GM12891 (cell line): ENCODE measurements at regions not wholly inside any gene's neighbourhood (a gene's known extent, or its start where the extent isn't known, plus 50 kb on each side); places are given as distances from the start of the nearest gene placed in this dataset.

ENCODE experiments used
- DNase-seq: peaks from one replicate; pipeline ENCODE4 v3.0.0; 2011; ENCODE audit warnings: low spot score; ENCODE audit not compliant: insufficient read length
- FAIRE-seq: peaks from 2 replicates; lab custom pipeline; 2011; peaks lifted over from hg19 to GRCh38; lab: Jason Lieb, UNC
- PAX5 ChIP-seq: IDR thresholded peaks from 2 replicates; pipeline ENCODE4 v1.6.1; 2011; ENCODE audit warnings: low read length, moderate library complexity, mild to moderate bottlenecking; ENCODE audit not compliant: insufficient read depth, severe bottlenecking
- POLR2A ChIP-seq: IDR thresholded peaks from 2 replicates; pipeline ENCODE4 v1.6.1; 2011; ENCODE audit warnings: low read depth, low read length, control low read depth
- POLR2AphosphoS5 ChIP-seq: IDR thresholded peaks from 2 replicates; pipeline ENCODE4 v1.6.1; 2011; ENCODE audit warnings: low read depth, low read length, control low read depth
- POU2F2 ChIP-seq: IDR thresholded peaks from 2 replicates; pipeline ENCODE4 v1.6.1; 2011; ENCODE audit warnings: low read depth, mild to moderate bottlenecking, control low read depth, low read length, moderate library complexity
- SPI1 ChIP-seq: IDR thresholded peaks from 2 replicates; pipeline ENCODE4 v1.6.1; 2011; ENCODE audit warnings: low read depth, low read length, control low read depth
- TAF1 ChIP-seq: IDR thresholded peaks from 2 replicates; pipeline ENCODE4 v1.6.1; 2011; ENCODE audit warnings: low read depth, low read length, control low read depth

DNA sequence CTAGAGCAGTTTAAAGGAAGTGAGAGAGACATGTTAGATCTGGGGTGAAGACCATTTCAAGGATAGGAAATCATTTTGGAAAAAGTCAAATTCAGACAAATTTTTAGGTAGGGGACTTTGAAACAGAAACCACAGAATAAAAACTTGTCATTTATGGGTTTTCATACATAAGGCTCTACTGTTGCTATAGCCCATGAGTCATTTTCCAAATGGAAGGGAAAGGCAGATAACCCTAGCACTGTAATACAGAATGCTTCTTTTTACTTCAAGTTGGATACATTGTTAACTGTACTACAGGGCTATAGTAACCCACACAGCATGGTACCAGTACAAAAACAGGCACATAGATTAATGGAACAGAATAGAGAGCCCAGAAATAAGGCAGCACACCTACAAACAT is 455.4 kb downstream of the EBF1 start:
- TF ChIP-seq SPI1 (no peak), TAF1 (no peak), POLR2AphosphoS5 (no peak), POLR2A (no peak), PAX5 (no peak), POU2F2 (no peak)
- FAIRE-seq (no peak), DNase-seq (no peak)

DNA sequence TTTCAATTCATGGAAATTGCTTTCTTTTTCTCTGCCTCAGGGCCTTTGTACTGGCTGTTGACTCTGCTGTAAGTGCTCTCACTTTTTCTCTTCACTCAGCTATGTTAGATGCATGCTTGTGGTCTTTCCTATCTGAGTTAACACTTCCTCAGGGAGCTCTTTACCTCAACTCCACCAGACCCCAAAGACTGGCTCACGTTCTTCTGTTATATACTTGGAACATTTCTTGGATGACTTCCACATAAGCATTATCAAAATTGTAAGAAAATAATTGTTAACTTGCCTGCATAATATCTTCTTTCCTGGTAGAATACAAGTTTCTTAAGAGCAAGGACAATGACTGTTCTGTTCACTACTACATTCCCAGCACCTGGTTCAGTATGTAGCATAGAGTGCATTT is 455.9 kb downstream of the EBF1 start:
- FAIRE-seq = no peak
- no peak for DNase-seq
- no peak for TF ChIP-seq POU2F2

DNA sequence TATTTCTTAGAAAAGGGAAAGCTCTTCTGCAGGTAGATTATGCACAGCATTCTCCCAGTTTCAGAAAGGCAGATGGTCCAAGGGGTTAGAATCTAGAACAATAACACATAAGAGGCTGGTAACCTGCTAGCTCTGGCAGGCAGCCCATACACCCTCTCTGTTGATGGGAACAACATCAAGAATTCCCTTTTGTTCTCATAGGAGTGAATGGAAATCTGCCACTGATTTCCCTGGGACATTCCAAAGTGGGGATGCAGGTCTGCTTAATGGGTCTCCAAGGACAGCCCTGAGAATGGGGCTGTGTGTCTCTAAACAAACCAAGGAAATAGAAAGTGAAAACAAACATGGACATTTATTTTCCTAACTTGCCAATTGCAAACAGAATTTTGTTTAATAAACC is 456.8 kb downstream of the EBF1 start:
- FAIRE-seq = no peak
- no peak for TF ChIP-seq POU2F2
- TF ChIP-seq TAF1 = no peak
- TF ChIP-seq PAX5 = no peak
- TF ChIP-seq POLR2A = no peak
- DNase-seq = no peak

DNA sequence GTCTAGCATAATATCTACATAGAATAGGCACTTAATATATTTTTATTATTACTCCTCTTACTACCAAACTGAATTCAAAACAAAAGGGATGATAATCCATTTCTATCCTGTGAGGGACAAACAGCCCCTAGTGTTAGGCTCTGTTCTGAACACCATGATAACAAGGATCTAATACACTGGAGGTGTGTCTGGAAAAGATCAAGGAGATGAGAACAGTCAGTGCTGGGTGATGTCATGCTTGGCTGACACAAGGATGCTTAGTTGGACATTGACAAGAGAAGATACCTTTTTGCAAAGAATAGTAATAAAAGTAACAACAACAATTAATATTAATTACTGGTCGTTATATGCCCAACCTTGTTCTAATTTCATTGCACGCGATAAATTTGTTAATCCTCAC is 458.7 kb downstream of the EBF1 start:
- FAIRE-seq (no peak), DNase-seq (no peak)
- TF ChIP-seq POU2F2 (no peak), TAF1 (no peak), POLR2A (no peak), SPI1 (no peak), POLR2AphosphoS5 (no peak), PAX5 (no peak)

DNA sequence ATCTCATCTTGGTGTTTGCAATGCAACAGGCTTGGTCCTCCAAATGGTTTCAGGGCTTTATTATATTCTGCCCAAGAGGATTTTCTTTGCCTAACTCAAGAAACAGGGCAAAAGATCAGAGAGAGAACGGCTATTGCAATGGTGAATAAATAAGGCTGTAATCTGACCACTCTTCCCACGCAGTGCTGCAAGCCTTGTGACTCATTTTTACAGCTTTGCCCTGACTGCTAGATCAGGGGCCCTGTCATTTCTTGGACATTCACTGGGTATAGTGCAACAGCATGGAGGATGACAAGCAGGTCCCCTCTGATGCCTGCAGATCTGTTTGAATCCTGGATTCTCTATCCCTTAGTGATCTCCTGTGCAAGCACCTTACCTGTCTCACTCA is 459.1 kb downstream of the EBF1 start:
- DNase-seq (no peak), FAIRE-seq (no peak)
- TF ChIP-seq POLR2AphosphoS5 (no peak), POU2F2 (no peak), POLR2A (no peak), PAX5 (no peak)

DNA sequence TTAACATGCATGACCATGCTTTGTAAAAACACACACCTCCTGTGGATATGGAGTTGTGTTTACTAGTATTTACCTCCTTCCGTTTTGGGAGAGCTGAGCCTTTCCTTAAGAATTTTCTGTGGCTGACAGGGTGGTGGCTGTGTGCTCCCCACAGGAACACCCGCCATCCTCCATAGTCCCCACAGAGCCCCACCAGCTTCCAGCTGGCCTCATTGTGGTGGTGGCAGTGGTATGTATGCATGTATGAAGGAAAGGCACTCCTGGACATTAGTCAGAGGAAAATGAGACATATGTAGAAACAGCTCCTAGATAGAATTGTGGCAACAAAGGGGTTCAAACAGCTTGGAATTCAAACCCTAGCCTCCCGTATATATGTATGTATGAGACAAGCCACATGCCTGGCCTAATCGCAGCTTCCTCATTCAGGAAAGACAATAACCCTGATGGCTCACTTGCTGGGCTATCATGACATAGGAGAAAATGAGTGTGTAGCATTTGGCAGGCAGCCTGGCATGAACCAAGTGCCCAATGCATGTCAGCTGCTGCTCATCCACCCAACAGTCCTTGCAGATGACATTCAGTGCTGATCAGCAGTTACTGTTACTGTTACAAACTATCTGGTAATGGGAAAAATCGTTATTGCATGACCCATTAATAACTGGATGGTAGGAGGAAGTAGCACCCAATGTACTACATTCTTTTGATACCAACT is 459.7 kb downstream of the EBF1 start:
- DNase-seq = no peak
- FAIRE-seq = no peak
- TF ChIP-seq POLR2A (no peak), POU2F2 (no peak), TAF1 (no peak), PAX5 (no peak), POLR2AphosphoS5 (no peak), SPI1 (no peak)

DNA sequence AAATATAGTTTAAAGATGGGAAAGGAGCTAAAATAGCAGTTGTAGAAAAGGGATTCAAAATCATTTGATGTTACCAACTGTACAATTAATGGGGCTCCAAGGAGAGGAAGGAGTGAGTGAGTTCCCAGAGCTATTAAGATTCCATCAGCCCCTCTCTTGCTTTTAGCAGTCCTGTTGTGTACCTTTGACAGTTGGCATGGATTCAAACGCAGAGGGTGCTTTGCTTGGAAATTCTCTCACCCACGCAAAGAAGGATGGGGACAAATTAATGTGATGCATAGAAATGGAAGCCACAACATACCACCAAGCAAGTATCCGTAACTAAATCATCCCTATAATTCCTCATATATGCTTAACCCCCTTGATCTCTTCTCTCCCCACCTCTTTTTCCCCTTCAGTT is 461.3 kb downstream of the EBF1 start:
- TF ChIP-seq POLR2AphosphoS5 = no peak
- TF ChIP-seq PAX5 = no peak
- no peak for TF ChIP-seq TAF1
- TF ChIP-seq POU2F2 = no peak
- no peak for DNase-seq
- FAIRE-seq = no peak

DNA sequence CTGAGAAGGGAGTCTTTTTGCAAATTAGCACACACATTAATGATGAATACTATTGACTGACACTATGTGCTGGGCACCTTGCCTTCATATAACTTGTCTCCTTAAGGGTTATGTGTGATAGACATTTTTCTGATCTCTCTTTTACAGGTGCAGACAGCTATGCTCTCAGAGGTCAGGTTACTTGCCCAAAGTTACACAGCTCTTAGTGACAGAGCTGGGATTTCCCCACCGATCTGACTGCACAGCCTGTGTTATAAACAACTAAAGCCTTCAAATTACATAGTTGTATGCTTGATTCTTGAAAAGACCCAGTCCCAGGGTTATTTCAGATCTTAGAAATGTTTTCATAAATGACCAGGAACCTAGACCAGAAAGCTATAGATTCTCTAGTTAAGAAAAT is 462.7 kb downstream of the EBF1 start:
- FAIRE-seq (peak; percentile 71), DNase-seq (no peak)
- TF ChIP-seq SPI1 (no peak), POU2F2 (no peak), POLR2A (no peak), POLR2AphosphoS5 (no peak), PAX5 (no peak), TAF1 (no peak)

DNA sequence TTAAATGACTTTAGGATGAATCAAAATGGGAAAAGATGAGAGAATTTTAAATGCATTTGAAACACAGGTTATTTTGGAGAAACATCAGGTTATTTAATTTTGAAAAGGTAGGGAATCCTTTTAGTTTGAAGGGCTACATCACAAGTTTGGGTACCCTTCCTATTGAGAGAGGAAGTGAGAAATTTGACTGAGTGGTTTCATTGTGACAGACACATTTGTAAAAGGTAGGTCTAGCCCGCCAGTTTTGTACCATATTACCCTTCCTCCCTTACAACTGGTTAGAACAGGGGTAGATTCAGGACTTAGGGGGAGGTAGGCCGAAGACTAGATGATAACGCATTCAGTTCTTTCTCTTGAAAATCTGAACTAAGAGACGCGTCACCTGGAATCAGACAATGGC is 464.2 kb downstream of the EBF1 start:
- peak; percentile 98 for TF ChIP-seq SPI1
- no peak for TF ChIP-seq POU2F2
- FAIRE-seq (no peak), DNase-seq (no peak)

DNA sequence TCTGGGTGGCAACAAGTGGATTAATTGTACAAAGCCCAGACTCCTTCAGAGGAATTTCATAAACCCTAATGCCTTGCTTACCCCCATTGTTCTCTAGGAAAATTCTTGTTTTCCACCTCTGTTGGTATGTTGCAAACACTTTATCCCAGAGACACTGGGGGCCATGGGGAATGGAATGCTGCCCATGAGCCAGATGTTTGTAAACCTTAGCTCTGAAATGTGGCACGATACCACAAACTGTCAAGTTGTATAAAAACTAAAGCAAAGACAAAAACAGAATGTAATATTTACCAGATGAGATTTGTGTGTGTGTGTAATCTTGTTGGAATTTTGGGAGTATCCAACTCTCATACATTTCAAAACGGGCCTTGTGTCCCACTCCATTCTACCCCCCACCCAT is 465.0 kb downstream of the EBF1 start:
- no peak for TF ChIP-seq POLR2A
- no peak for DNase-seq

DNA sequence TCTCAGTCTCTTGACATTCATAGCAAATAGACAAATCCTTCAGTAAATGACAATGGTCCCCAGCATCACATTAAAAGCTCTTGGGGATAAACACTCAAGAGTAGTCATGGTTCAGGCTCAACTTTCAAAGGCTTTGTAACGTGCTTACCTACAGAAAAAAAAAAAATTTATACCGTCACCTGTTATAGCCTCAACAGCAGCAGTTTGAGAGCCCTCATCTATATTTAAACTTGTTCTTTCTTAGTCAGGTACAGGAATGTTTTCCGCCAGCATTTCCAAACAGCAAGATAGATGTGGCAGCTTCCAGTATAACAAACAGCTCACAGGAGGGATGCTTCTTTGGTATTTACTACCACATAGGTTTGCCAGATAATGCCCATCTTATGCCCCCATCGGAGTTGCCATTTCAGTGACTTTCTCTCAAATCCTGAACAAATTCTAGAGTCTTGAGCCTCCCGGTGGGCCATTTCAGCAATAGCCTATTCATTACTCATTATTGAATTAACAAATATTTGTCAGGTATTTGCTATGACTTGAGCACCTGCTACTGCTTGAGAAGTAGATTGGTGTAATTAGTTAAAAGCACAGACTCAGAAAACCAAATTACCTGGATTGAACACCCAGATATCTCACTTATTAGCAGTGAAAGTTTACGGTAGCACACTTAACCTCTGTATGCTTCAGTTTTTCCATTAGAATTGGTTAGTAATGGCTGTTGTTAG is 470.0 kb downstream of the EBF1 start:
- TF ChIP-seq POU2F2 (no peak), PAX5 (no peak), TAF1 (no peak), SPI1 (no peak), POLR2A (no peak), POLR2AphosphoS5 (no peak)
- no peak for FAIRE-seq
- no peak for DNase-seq

More for the DNA sequence above, 465.0 kb downstream of the EBF1 start:
- FAIRE-seq = no peak
